Tongue (tissue), 1 donor: ENCODE measurements at regions not wholly inside any gene's neighbourhood (a gene's known extent, or its start where the extent isn't known, plus 50 kb on each side); places are given as distances from the start of the nearest gene placed in this dataset.
A peak's percentile ranks its signal among the peaks of the same experiment; 100 is the strongest.
"Not testable (repeated sequence)": the region's sequence is repeated elsewhere in the genome, so short reads cannot be mapped to it uniquely, and the experiment has no call there.

ENCODE experiments used
- DNase-seq: peaks from one replicate; pipeline ENCODE4 v3.0.0-alpha.2; 2015

- DNase-seq = not testable (repeated sequence)
These were observed 159.8 kb downstream of the LAT start for GRCh38 chr16:29144669-29145062.

GRCh38 chr16:29143739-29144668, 159.2 kb downstream of the LAT start:
- not testable (repeated sequence) for DNase-seq

GRCh38 chr16:29142506-29142905, 157.7 kb downstream of the LAT start:
- DNase-seq = not testable (repeated sequence)

- DNase-seq = no peak
These were observed 156.9 kb downstream of the LAT start for GRCh38 chr16:29141586-29142324.

- not testable (repeated sequence) for DNase-seq
These were observed 156.3 kb downstream of the LAT start for GRCh38 chr16:29141121-29141520.

GRCh38 chr16:29139901-29140855, 155.3 kb downstream of the LAT start:
- not testable (repeated sequence) for DNase-seq

GRCh38 chr16:29139261-29139802, 154.5 kb downstream of the LAT start:
- DNase-seq = peak; percentile 56

GRCh38 chr16:29138698-29139097, 153.8 kb downstream of the LAT start:
- not testable (repeated sequence) for DNase-seq

GRCh38 chr16:29137894-29138662, 153.2 kb downstream of the LAT start:
- DNase-seq = not testable (repeated sequence)

- not testable (repeated sequence) for DNase-seq
These were observed 152.6 kb downstream of the LAT start for GRCh38 chr16:29137461-29137860.

GRCh38 chr16:29136916-29137315, 152.1 kb downstream of the LAT start:
- not testable (repeated sequence) for DNase-seq

GRCh38 chr16:29136046-29136696, 151.3 kb downstream of the LAT start:
- not testable (repeated sequence) for DNase-seq

GRCh38 chr16:29135098-29135497, 150.2 kb downstream of the LAT start:
- DNase-seq = not testable (repeated sequence)

GRCh38 chr16:29133681-29134430, 149.0 kb downstream of the LAT start:
- DNase-seq = not testable (repeated sequence)

GRCh38 chr16:29132869-29133268, 148.0 kb downstream of the LAT start:
- not testable (repeated sequence) for DNase-seq

GRCh38 chr16:29132444-29132843, 147.6 kb downstream of the LAT start:
- DNase-seq = not testable (repeated sequence)

- DNase-seq = not testable (repeated sequence)
These were observed 146.3 kb downstream of the LAT start for GRCh38 chr16:29130901-29131851.

GRCh38 chr16:29130131-29130711, 145.4 kb downstream of the LAT start:
- not testable (repeated sequence) for DNase-seq
